Natural killer cell (primary cell): ENCODE measurements at regions not wholly inside any gene's neighbourhood (a gene's known extent, or its start where the extent isn't known, plus 50 kb on each side); places are given as distances from the start of the nearest gene placed in this dataset.

Experiments
- ATAC-seq, 3 donors: fragments of 150-1000 bp in 2 of 3; fragments of 200-7000 bp in 1 of 3; cut with Tn5 transposase; 1 replicate in 1 of 3; 2 replicates in 2 of 3; pipeline ENCODE4 v1.10.0; 2021; ENCODE audit warnings: mild to moderate bottlenecking in 2 of 3, moderate library complexity in 2 of 3
- DNase-seq, 2 donors: peaks; one replicate each; pipeline versions ENCODE4 v3.0.0 to v3.0.0-alpha.2; 2013 to 2021; ENCODE audit warnings: mixed read lengths in 1 of 2
- H3K27ac ChIP-seq: one replicate; pipeline ENCODE4 v1.5.1; 2013; ENCODE audit warnings: mild to moderate bottlenecking, low read length
- H3K27me3 ChIP-seq: one replicate; pipeline ENCODE4 v1.6.1; 2013; ENCODE audit warnings: low read length; ENCODE audit not compliant: control insufficient read depth, insufficient read depth
- H3K36me3 ChIP-seq: one replicate; pipeline ENCODE4 v1.6.1; 2013; ENCODE audit warnings: low read length; ENCODE audit not compliant: control insufficient read depth, insufficient read depth
- H3K4me1 ChIP-seq: one replicate; pipeline ENCODE4 v1.6.1; 2013; ENCODE audit warnings: low read length; ENCODE audit not compliant: control insufficient read depth, insufficient read depth
- H3K4me3 ChIP-seq: one replicate; pipeline ENCODE4 v1.5.1; 2013; ENCODE audit warnings: low read length
- H3K9me3 ChIP-seq: one replicate; pipeline ENCODE4 v1.6.1; 2013; ENCODE audit warnings: low read length; ENCODE audit not compliant: control insufficient read depth, insufficient read depth
- H3K27ac Mint-ChIP-seq, 2 donors: one replicate each; pipeline ENCODE4 v1.8.0; 2022; ENCODE audit warnings: mild to moderate bottlenecking in 2 of 2, mixed read lengths in 2 of 2, moderate library complexity in 1 of 2
- H3K27me3 Mint-ChIP-seq, 2 donors: one replicate each; pipeline ENCODE4 v1.8.0; 2022; ENCODE audit warnings: low read depth in 2 of 2, mixed read lengths in 2 of 2
- H3K36me3 Mint-ChIP-seq: one replicate; pipeline ENCODE4 v1.8.0; 2022; ENCODE audit warnings: mixed read lengths
- H3K4me1 Mint-ChIP-seq, 2 donors: one replicate each; pipeline ENCODE4 v1.8.0; 2022; ENCODE audit warnings: mixed read lengths in 2 of 2
- H3K4me3 Mint-ChIP-seq: one replicate; pipeline ENCODE4 v1.8.0; 2022; ENCODE audit warnings: mild to moderate bottlenecking, moderate library complexity, mixed read lengths
- H3K9me3 Mint-ChIP-seq, 2 donors: one replicate each; pipeline ENCODE4 v1.8.0; 2022; ENCODE audit warnings: mixed read lengths in 2 of 2
- WGBS: methylation state at CpG from one replicate; pipeline ENCODE4 v1.1.7; 2013; ENCODE audit warnings: missing lambda C conversion rate; ENCODE audit not compliant: insufficient coverage; 5-methylcytosine and 5-hydroxymethylcytosine counted together
- intact Hi-C: fragments of 100-400 bp; cut with micrococcal nuclease; formaldehyde crosslinking; loops from one replicate; pipeline ENCODE4 v1.14.2; 2022
- TF ChIP-seq, protein P1 (sequence below): fragments of 200-600 bp; IDR thresholded peaks from one replicate; pipeline ENCODE4 v1.8.0; 2022; ENCODE audit warnings: antibody characterized with exemption

DNA sequence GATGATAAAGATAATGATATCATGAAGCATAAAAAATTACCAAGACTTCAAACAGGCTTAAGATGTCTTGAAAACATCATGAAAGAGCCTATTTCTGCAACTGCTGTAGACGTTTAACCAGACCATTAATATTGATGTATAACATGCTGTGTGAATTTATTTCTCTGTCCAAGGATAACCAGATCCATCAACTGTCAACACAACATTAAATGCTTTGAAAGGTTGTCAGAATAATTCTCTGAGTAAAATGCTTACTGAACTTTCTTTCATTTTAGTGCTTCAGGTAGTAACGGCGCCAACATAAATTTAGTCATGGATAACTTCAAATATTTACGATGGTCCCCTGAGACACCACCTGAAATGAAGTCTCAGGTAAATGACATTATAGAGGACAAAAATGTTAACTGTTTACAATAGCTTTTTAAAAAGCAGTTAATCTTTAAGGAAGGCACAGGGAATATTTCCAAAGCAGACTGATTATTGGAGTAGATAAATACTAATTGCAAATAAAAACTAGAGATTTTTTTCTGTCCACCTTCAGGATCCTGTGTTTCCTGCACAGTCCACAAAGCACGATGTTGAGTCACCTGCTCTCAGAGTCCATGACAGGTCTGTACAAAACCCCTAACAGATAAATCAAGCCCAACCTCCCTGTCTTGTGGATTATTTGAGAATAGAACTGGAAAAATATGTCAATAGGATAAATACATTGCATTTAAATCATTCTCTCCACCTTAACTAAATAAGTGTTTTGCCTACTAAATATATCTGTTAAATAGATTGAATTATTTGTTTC, 1213.2 kb downstream of the XPNPEP1 start:
- peaks cover 14 to 25% of the 10 kb centered on the region in 2 donors for H3K9me3 Mint-ChIP-seq
- peaks cover 7% of the 10 kb centered on the region for H3K36me3 Mint-ChIP-seq
- H3K4me1 ChIP-seq: no peaks in the 10 kb centered on the region
- WGBS: 84% methylated on average over 4 of the region's 5 CpGs
- H3K36me3 ChIP-seq: no peaks in the 10 kb centered on the region
- H3K27ac ChIP-seq: no peak overlapping the region
- no peak overlapping the region for H3K27ac Mint-ChIP-seq
- DNase-seq (no peak), ATAC-seq (no peak)
- no peaks in the 10 kb centered on the region for H3K27me3 ChIP-seq
- peaks cover 9% of the 10 kb centered on the region for H3K9me3 ChIP-seq
- no peaks in the 10 kb centered on the region for H3K4me1 Mint-ChIP-seq
- no peaks in the 10 kb centered on the region for H3K27me3 Mint-ChIP-seq
- no peak overlapping the region for H3K4me3 ChIP-seq
- TF ChIP-seq, protein P1, sequence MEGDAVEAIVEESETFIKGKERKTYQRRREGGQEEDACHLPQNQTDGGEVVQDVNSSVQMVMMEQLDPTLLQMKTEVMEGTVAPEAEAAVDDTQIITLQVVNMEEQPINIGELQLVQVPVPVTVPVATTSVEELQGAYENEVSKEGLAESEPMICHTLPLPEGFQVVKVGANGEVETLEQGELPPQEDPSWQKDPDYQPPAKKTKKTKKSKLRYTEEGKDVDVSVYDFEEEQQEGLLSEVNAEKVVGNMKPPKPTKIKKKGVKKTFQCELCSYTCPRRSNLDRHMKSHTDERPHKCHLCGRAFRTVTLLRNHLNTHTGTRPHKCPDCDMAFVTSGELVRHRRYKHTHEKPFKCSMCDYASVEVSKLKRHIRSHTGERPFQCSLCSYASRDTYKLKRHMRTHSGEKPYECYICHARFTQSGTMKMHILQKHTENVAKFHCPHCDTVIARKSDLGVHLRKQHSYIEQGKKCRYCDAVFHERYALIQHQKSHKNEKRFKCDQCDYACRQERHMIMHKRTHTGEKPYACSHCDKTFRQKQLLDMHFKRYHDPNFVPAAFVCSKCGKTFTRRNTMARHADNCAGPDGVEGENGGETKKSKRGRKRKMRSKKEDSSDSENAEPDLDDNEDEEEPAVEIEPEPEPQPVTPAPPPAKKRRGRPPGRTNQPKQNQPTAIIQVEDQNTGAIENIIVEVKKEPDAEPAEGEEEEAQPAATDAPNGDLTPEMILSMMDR: no peak
- H3K4me3 Mint-ChIP-seq: no peak overlapping the region
- intact Hi-C loops: no loop called here

DNA sequence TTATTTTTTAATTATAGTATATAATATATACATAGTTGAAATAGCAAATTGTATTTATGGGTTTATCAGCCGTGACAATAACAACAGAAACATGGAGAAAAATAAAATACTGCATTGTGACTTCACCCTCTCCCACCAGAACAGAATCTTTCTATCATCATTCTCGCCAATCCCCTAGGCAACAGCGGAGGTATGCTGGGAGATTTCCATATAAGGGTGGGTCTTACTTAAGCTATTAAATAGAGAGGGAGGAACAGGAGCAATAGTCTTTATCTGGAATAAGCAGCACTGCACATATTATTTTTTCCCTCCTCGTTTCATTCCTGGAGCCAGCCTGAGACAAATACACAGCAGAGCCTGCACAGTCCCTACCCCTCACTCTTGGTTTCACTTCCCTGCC, 1214.9 kb downstream of the XPNPEP1 start:
- no peaks in the 10 kb centered on the region for H3K36me3 Mint-ChIP-seq
- H3K27ac Mint-ChIP-seq: no peak overlapping the region
- Histone ChIP-seq H3K9me3 (peaks cover 5% of the 10 kb centered on the region), H3K4me1 (no peaks in the 10 kb centered on the region), H3K36me3 (no peaks in the 10 kb centered on the region), H3K27me3 (no peaks in the 10 kb centered on the region), H3K27ac (no peak overlapping the region), H3K4me3 (no peak overlapping the region)
- H3K4me1 Mint-ChIP-seq: no peaks in the 10 kb centered on the region
- TF ChIP-seq, protein P1: no peak
- H3K4me3 Mint-ChIP-seq: no peak overlapping the region
- WGBS: 69% methylated on average over 1 of the region's 4 CpGs
- DNase-seq (no peak), ATAC-seq (no peak)
- intact Hi-C loops: no loop called here
- peaks cover 17 to 19% of the 10 kb centered on the region in 2 donors for H3K9me3 Mint-ChIP-seq
- H3K27me3 Mint-ChIP-seq: no peaks in the 10 kb centered on the region

DNA sequence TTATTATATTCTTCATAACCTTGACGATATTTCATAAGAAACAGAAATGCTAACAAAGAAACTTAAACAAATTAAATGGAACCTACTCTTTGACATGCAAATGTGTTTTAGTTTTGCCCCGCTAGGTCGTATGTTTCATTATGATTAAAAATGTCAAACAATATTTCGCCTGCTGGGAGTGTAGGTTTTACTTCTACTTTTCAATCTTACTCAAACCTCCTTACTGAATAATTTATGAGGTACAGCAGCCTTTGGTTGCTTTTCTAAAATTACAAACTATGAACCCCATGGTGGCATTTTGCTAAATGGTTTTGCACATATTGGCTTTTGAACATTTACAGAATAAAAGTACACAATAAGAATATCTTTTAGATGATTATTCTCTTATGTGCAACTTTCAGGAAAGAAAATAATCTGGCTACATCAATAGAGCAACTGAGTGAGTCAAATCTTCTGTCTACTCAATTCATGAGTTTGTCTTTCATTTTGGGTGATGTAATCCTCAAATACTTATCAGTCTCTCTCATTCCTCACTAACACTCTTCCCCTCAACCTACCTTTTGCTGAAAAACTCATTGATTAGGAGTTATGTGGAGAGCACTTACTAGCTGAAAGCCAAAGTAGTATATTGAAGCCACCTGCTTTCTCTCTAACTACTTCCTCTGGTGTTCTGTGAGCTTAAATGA, 1226.4 kb downstream of the XPNPEP1 start:
- Mint-ChIP-seq H3K4me1 (no peaks in the 10 kb centered on the region), H3K9me3 (peaks cover 8 to 11% of the 10 kb centered on the region in 2 donors), H3K27me3 (no peaks in the 10 kb centered on the region), H3K36me3 (no peaks in the 10 kb centered on the region), H3K4me3 (no peak overlapping the region), H3K27ac (no peak overlapping the region)
- WGBS: no CpG with 5 or more reads among the region's 4 CpGs
- Histone ChIP-seq H3K9me3 (peaks cover 6% of the 10 kb centered on the region), H3K4me3 (no peak overlapping the region), H3K36me3 (no peaks in the 10 kb centered on the region), H3K27ac (no peak overlapping the region), H3K4me1 (no peaks in the 10 kb centered on the region), H3K27me3 (no peaks in the 10 kb centered on the region)
- TF ChIP-seq, protein P1: no peak
- intact Hi-C loops: no loop called here
- DNase-seq: no peak
- no peak for ATAC-seq
